Renal pelvis (tissue), 1 donor: ENCODE measurements at regions not wholly inside any gene's neighbourhood (a gene's known extent, or its start where the extent isn't known, plus 50 kb on each side); places are given as distances from the start of the nearest gene placed in this dataset.
"Not testable (repeated sequence)": the region's sequence is repeated elsewhere in the genome, so short reads cannot be mapped to it uniquely, and the experiment has no call there.

Source experiments
- DNase-seq: peaks from one replicate; pipeline ENCODE4 v3.0.0-alpha.2; 2013

DNA sequence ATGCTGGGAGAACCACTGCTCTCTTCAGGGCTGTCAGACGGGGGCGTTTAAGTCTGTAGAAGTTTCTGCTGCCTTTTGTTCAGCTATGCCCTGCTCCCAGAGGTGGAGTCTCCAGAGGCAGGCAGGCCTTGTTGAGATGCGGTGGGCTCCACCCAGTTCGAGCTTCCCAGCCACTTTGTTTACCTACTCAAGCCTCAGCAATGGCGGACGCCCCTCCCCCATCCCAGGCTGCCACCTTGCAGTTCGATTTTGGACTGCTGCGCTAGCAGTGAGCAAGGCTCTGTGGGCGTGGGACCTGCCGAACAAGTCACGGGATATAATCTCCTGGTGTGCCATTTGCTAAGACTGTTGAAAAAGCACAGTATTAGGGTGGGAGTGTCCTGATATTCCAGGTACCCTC is 1057.9 kb upstream of the LRRTM1 start:
- not testable (repeated sequence) for DNase-seq

DNA sequence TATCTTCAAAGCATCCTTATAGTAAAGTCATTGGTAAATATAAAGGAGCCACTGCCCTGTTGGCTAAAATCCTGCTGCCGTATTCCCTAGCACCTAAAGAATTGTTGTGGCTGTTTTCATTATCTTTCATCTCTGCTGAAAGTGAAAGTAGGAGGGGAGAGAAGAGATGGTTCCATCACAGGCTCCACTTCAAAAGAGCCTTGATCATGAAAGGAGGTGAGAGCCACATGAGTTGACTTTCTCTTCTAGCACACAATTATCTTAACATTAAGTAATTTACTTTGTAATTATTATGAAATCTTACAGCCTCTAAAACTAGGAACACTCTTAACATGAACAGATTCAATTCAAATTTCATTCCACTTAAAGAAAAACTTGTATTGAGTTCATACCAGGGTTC is 1050.9 kb upstream of the LRRTM1 start:
- no peak for DNase-seq

DNA sequence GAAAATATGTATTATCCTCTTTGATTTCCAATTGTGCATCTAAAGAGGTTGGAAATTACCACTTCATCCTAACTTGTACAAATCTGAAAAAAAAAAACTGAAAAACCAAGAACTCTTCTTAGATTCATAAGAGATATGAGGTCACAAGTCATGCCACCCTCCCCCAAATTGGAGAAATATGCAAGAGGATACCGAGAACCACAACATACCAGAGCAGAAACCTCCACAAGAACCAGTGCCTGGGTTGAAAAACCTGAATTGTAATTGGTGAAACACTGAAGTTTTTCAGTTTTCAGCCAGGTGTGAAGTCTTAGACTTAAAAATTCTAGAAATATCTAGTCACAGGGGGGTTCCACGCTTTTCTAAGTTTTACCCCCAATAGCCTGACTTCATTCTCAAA is 1029.5 kb upstream of the LRRTM1 start:
- no peak for DNase-seq

DNA sequence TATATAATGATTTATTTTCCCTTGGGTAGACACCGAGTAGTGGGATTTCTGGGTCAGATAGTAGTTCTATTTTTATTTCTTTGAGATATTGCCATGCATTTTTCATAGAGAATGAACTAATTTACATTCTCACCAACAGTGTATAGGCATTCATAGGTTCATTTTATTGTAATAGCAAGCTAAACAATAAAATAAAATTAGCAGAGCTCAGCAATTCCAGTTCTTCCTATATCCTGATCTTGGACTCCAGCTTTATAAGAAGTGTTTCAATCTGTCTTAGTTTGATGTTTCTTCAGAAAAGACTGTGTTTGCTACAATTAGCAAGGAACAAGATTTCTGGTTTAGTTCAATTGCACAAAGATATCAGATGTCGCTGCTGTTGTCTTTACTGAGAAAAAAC is 1024.4 kb upstream of the LRRTM1 start:
- no peak for DNase-seq

GRCh38 chr2:81327911-81328310 is 1023.4 kb upstream of the LRRTM1 start:
- no peak for DNase-seq

GRCh38 chr2:81324046-81324445 is 1019.5 kb upstream of the LRRTM1 start:
- no peak for DNase-seq

GRCh38 chr2:81304154-81304830 is 999.7 kb upstream of the LRRTM1 start:
- no peak for DNase-seq

- no peak for DNase-seq
Observed at GRCh38 chr2:81303321-81303720, 998.8 kb upstream of the LRRTM1 start.

- no peak for DNase-seq
Observed at GRCh38 chr2:81299841-81300240, 995.3 kb upstream of the LRRTM1 start.

DNA sequence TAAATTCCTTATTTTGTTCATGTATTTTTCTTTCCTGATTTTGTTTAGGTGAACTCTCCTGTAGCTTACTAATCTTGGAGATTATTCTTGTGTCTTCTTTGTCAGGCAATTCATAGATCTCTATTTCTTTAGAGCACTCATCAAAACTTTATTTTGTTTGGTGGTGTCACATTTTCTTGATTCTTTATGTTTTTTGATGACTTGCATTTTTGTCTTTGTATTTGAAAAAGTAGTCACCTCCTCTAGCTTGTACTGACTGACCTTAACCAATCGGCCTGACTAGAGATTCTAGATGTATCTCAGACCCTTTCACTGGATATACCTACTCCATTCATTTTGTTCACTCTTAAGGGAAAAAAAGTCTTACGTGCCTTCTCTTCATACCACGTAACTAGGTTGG is 986.3 kb upstream of the LRRTM1 start:
- no peak for DNase-seq

DNA sequence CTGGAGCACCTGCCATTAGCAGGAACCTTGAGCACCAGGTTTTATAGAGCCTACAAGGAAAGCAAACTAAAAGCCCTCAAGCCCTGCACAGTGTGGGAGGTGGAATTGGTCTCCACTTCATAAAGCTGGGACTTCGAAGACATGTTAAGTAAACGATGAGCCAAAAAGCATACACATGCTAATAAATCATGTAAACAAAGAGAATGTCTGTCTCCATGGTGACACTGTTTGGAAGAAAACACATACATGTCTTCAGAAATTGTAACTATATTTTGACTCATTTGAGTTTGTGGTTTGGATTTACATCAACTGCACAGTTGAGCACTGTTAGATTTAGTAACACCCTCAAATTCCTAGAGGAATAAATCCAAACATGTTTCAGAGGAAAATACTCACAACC is 978.5 kb upstream of the LRRTM1 start:
- no peak for DNase-seq

DNA sequence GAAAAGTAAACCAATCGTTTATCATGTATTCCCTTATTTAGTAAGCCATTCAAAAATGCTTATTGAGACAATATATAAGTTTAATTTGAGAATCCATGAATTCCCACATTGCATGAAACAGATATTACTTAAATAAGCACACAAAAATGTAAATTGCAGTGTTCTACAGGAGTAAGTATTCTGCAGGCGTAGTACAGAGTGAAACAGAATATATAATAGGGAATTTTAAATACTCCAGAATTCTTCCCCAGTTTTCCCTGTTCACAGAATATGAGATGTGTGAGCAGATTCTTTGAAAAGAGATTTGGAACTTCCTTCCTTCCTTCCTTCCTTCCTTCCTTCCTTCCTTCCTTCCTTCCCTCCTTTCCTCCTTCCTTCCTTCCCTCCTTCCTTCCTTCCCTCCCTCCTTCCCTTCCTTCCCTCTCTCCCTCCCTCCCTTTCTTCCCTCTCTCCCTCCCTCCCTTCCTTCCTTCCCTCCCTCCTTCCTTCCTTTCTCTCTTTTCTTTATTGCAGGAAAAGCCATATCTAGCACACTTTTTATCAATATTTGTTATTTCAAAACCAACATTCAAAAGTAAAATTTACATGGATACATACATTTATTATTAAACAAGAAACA is 977.7 kb upstream of the LRRTM1 start:
- DNase-seq, result no peak

DNA sequence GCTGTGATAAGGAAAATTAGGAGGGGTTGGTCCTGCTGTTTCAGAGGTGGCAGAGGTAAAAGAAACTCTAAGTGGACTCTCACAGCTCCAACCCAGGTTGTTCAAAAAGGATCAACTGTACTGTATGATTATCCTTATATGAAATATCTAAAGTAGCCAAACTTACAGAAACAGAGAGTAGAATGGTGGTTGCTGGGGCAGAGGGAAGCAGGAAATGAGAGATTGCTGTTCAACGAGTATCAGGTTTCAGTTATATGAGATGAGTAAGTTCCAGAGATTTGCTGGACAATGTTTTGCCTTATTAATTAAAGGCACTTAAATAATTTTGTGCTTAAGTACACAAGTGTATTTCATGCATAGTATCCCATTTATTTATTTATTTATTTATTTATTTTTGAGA is 972.0 kb upstream of the LRRTM1 start:
- no peak for DNase-seq

DNA sequence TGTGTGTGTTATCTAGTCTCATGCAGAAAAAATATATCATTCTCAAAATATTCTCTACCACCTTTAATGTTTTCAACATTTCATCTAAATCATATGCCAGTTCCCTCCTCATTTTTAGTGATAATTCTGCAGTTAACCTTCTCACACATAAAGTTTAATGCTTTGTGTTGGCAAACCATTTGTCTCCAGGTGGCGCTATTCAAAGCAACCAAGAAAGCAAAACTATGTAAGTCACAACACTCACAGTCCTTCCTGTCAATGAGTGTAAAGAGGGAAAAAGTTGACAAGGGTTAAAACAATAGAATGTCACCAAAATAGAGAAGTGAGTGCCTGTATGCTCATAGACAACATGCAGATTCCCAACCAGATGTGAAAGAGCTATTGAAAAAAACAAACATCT is 961.6 kb upstream of the LRRTM1 start:
- peak; percentile 12 for DNase-seq

- DNase-seq, result no peak
Observed at GRCh38 chr2:81263989-81264388, 959.4 kb upstream of the LRRTM1 start.

GRCh38 chr2:81260320-81260719 is 955.8 kb upstream of the LRRTM1 start:
- no peak for DNase-seq

- no peak for DNase-seq
Observed at GRCh38 chr2:81250270-81250669, 945.7 kb upstream of the LRRTM1 start.

DNA sequence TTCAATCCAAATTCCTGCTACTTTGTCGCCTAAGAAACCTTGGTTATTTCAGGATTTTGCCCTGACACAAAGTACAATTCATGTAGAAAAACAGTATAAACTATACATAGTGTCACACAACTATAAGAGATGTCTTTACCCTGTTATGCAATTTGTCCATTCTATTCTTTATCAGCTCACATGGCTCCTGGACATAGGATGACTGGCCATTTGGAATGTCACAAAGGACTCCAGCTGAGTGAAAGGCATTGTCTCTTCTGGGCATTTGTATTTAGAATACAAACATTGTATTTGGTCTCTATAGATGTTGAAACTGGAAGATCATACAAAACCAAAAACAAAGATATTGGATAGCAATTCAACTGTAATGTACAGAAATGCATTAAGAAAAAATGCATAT is 944.6 kb upstream of the LRRTM1 start:
- DNase-seq, result no peak

- DNase-seq, result no peak
Observed at GRCh38 chr2:81247648-81248047, 943.1 kb upstream of the LRRTM1 start.

- no peak for DNase-seq
Observed at GRCh38 chr2:81242501-81242900, 937.9 kb upstream of the LRRTM1 start.

DNA sequence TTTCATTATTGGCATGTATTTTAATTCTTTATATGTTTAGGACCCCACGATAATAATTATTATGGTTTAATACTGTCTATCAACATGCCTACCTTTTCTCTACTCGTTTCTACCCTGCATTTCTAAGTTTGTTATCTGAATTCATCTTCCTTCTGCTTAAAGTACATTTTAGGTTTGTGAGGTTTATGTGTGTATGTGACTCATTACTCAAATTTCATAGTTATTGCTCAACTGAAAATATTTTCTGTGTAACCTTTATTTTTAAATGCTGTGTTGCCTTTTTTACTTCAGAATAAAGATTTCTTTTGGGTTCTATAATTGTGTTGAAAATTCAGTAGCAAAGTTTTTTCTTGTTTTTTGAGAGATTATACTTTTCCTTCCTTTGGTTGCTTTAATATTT is 933.9 kb upstream of the LRRTM1 start:
- DNase-seq, result no peak

- DNase-seq, result no peak
Observed at GRCh38 chr2:81235601-81236000, 931.0 kb upstream of the LRRTM1 start.

GRCh38 chr2:81234711-81235110 is 930.2 kb upstream of the LRRTM1 start:
- no peak for DNase-seq

GRCh38 chr2:81225756-81226155 is 921.2 kb upstream of the LRRTM1 start:
- DNase-seq, result no peak
